OCI-LY7 (cell line): ENCODE measurements at regions not wholly inside any gene's neighbourhood (a gene's known extent, or its start where the extent isn't known, plus 50 kb on each side); places are given as distances from the start of the nearest gene placed in this dataset.
"Not testable (repeated sequence)": the region's sequence is repeated elsewhere in the genome, so short reads cannot be mapped to it uniquely, and the experiment has no call there.

Experiments used
- EZH2phosphoT487 ChIP-seq: fragments of 200-600 bp; sonication (generic); IDR thresholded peaks from 2 replicates; pipeline ENCODE4 v1.6.1; 2018; ENCODE audit warnings: low read depth, borderline replicate concordance, mild to moderate bottlenecking, mixed run types, antibody characterized with exemption, low read length, moderate library complexity, mixed read lengths
- TF ChIP-seq, protein P1 (sequence below): fragments of 200-600 bp; sonication (generic); conservative IDR thresholded peaks from 2 replicates; pipeline ENCODE4 v1.5.1; 2014; ENCODE audit warnings: mild to moderate bottlenecking, antibody characterized with exemption, low read length, moderate library complexity, mixed read lengths

DNA sequence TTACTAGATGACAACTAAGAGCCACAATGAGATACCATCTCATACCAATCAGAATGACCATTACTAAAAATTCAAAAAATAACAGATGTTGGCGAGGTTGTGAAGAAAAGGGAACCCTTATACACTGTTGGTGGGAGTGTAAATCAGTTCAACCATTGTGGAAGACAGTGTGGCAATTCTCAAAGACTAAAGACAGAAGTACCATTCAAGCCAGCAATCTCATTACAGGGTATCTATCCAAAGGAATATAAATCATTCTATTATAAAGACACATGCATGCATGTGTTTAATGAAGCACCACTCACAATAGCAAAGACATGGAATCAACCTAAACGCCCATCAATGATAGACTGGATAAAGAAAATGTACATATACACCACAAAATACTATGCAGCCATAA, 705.1 kb upstream of the ACVR2A start:
- TF ChIP-seq, protein P1, sequence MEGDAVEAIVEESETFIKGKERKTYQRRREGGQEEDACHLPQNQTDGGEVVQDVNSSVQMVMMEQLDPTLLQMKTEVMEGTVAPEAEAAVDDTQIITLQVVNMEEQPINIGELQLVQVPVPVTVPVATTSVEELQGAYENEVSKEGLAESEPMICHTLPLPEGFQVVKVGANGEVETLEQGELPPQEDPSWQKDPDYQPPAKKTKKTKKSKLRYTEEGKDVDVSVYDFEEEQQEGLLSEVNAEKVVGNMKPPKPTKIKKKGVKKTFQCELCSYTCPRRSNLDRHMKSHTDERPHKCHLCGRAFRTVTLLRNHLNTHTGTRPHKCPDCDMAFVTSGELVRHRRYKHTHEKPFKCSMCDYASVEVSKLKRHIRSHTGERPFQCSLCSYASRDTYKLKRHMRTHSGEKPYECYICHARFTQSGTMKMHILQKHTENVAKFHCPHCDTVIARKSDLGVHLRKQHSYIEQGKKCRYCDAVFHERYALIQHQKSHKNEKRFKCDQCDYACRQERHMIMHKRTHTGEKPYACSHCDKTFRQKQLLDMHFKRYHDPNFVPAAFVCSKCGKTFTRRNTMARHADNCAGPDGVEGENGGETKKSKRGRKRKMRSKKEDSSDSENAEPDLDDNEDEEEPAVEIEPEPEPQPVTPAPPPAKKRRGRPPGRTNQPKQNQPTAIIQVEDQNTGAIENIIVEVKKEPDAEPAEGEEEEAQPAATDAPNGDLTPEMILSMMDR = not testable (repeated sequence)
- TF ChIP-seq EZH2phosphoT487 = not testable (repeated sequence)
